ENCODE measurements at regions not wholly inside any gene's neighbourhood (a gene's known extent, or its start where the extent isn't known, plus 50 kb on each side); places are given as distances from the start of the nearest gene placed in this dataset.

DNA sequence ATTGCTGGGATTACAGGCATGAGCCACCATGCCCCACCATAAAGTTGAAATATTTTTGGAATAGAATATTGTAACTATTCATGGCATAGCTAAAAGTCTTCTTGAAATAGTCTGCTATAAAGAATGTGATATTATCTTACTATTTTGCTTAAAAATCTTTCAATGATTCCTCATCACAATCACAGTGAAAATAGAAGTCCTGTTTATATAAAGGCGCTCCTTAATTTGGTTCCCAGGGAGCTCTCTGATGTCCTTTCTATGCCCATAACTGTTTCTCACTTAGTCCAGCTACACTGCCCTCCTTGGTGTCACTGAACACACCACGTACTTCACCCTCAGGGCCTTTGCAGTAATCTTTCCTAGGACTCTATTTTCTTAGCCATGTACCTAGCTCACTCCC, 331.7 kb upstream of the GIMD1 start:
- ChIA-PET POLR2A (no interaction called here), CTCF (interaction anchor here (0.6 to 1.2 kb wide), 2 partner anchors 12 to 115 kb away, joined by 3 read pairs; no protein-coding TSS in a partner anchor)
- no peak for DNase-seq (ENCODE audit: low read depth)
- H3K36me3 ChIP-seq (ENCODE audit: control insufficient read depth, insufficient read depth, low read length), result no peaks in the 10 kb centered on the region
- no peak overlapping the region for H3K4me3 ChIP-seq (ENCODE audit: low read depth, low read length)
- no peaks in the 10 kb centered on the region for H3K27me3 ChIP-seq (ENCODE audit: control insufficient read depth, insufficient read depth, low read length)
- TF ChIP-seq, protein P1, sequence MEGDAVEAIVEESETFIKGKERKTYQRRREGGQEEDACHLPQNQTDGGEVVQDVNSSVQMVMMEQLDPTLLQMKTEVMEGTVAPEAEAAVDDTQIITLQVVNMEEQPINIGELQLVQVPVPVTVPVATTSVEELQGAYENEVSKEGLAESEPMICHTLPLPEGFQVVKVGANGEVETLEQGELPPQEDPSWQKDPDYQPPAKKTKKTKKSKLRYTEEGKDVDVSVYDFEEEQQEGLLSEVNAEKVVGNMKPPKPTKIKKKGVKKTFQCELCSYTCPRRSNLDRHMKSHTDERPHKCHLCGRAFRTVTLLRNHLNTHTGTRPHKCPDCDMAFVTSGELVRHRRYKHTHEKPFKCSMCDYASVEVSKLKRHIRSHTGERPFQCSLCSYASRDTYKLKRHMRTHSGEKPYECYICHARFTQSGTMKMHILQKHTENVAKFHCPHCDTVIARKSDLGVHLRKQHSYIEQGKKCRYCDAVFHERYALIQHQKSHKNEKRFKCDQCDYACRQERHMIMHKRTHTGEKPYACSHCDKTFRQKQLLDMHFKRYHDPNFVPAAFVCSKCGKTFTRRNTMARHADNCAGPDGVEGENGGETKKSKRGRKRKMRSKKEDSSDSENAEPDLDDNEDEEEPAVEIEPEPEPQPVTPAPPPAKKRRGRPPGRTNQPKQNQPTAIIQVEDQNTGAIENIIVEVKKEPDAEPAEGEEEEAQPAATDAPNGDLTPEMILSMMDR (IDR thresholded peaks at IDR 0.05; ENCODE audit: insufficient read depth, low read depth, low read length), result no peak

DNA sequence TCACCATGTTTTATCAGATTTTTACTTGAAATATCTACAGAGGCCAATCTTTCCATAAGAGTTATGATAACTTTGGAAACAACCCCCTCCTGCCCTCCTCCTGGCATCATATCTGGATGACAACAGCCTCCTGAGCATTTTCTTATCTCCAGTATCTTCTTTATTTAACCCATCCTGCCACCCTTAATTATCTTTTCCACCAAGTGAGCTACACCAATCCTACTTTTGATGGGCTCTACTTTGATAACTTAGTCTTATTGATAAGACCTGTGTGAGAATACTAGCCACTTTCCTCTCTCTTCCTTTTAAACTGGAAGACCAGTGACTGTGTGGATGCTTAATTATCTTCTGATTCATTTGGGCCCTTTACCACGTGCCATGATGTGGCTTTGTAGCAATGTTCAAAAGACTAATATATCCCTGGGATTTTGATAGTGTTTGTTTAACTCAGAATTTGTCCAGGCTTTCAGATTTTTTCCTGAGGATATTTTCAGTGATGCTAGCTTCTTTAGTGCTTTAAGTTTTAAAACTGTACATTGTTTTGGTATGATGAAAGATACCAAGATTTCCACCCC, 330.1 kb upstream of the GIMD1 start:
- CTCF ChIA-PET, result interaction anchor here (1.1 to 1.5 kb wide), 2 partner anchors 7 to 10 kb away, joined by 3 to 4 read pairs; no protein-coding TSS in a partner anchor
- TF ChIP-seq, protein P1 (IDR thresholded peaks at IDR 0.05; ENCODE audit: insufficient read depth, low read depth, low read length), result no peak
- POLR2A ChIA-PET, result interaction anchor here (0.6 kb wide), 1 partner anchor 424 kb away, joined by 4 read pairs; no protein-coding TSS in a partner anchor

DNA sequence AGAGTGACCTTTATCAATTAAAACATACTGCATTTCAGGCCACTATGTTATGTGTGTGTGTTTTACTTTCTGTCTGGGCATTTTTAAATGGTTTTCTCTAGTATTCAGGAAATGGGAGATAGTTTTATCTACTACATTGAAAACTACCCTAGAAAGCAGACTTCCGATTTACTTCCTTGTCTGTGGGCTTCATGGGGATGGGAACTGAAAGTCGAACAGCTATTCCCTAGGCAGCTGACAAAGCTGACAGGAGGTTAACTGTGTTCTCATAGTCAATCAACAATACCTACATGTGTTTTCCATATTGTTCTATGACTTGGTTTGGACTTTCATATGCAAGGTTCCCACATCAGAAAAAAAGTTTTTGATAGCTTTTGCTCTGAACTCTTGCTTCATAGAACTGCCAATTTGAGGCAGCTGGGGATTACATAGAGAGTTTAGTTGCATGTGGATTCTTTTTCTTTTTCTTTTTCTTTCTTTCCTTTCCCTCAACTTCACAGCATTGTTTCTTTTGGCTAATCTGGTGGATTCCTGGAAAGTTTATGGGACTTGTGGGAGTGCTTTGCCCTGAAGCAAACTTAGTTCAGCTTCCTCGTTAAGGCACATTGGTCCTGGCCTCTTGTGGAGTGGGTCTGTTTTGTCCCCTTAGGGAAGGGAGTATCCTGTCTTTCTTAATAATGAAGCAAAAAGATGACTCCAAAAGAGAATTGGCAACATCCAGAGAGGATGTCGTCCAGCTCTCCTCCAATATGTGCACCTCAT, 327.1 kb upstream of the GIMD1 start:
- peak; percentile 57 for DNase-seq (ENCODE audit: low read depth)
- POLR2A ChIA-PET, result no interaction called here

More for the DNA sequence above, 330.1 kb upstream of the GIMD1 start:
- Histone ChIP-seq H3K27me3 (ENCODE audit: control insufficient read depth, insufficient read depth, low read length) (no peaks in the 10 kb centered on the region), H3K4me3 (ENCODE audit: low read depth, low read length) (no peak overlapping the region), H3K36me3 (ENCODE audit: control insufficient read depth, insufficient read depth, low read length) (no peaks in the 10 kb centered on the region)
- no peak for DNase-seq (ENCODE audit: low read depth)

DNA sequence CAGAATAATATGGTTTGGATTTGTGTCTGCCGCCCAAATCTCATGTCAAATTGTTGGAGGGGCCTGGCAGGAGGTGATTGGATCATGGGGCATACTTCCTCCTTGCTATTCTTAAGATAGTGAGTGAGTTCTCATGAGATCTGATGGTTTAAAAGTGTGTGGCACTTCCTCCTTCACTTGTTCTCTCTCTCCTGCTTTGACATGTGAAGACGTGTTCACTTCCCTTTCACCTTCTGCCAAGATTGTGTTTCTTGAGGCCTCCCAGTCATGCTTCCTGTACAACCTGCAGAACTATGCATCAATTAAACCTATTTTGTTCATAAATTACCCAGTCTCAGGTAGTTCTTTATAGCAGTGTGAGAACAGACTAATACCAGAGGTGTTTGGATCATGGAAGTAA, 325.7 kb upstream of the GIMD1 start:
- DNase-seq (ENCODE audit: low read depth), result no peak
- Histone ChIP-seq H3K4me3 (ENCODE audit: low read depth, low read length) (no peak overlapping the region), H3K36me3 (ENCODE audit: control insufficient read depth, insufficient read depth, low read length) (no peaks in the 10 kb centered on the region), H3K27me3 (ENCODE audit: control insufficient read depth, insufficient read depth, low read length) (no peaks in the 10 kb centered on the region)
- POLR2A ChIA-PET, result no interaction called here
- CTCF ChIA-PET, result no interaction called here
- TF ChIP-seq, protein P1 (IDR thresholded peaks at IDR 0.05; ENCODE audit: insufficient read depth, low read depth, low read length), result no peak

More for the DNA sequence above, 327.1 kb upstream of the GIMD1 start:
- Histone ChIP-seq H3K27me3 (ENCODE audit: control insufficient read depth, insufficient read depth, low read length) (no peaks in the 10 kb centered on the region), H3K4me3 (ENCODE audit: low read depth, low read length) (no peak overlapping the region), H3K36me3 (ENCODE audit: control insufficient read depth, insufficient read depth, low read length) (no peaks in the 10 kb centered on the region)
- TF ChIP-seq, protein P1 (IDR thresholded peaks at IDR 0.05; ENCODE audit: insufficient read depth, low read depth, low read length), result no peak
- CTCF ChIA-PET, result interaction anchor here (0.6 kb wide), 1 partner anchor 80 kb away, joined by 3 read pairs; no protein-coding TSS in a partner anchor

DNA sequence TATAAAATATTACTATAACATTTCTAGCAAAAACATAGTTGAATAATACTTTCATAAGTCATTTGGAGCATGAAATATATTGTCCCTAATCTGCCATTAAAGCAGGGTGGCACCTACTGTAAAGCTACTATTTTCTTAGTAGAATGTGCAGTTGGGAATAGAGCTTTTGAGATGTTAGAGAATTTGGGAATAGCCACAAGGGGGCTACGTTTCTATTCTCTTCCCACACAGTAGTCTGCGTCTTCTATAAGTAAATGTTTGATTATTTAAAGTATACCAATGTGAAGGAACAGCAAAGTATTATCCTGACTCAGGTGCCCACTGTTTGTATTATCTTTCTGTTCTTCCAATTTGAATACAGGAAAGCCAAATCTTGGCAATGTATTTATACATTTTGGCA, 323.2 kb upstream of the GIMD1 start:
- Histone ChIP-seq H3K4me3 (ENCODE audit: low read depth, low read length) (no peak overlapping the region), H3K36me3 (ENCODE audit: control insufficient read depth, insufficient read depth, low read length) (no peaks in the 10 kb centered on the region), H3K27me3 (ENCODE audit: control insufficient read depth, insufficient read depth, low read length) (no peaks in the 10 kb centered on the region)
- TF ChIP-seq, protein P1 (IDR thresholded peaks at IDR 0.05; ENCODE audit: insufficient read depth, low read depth, low read length), result no peak; the same call in 1 of the 2 replicates
- CTCF ChIA-PET, result interaction anchor here (0.6 to 1.3 kb wide), 4 partner anchors 7 to 365 kb away, joined by 3 to 4 read pairs (median 3); no protein-coding TSS in a partner anchor
- DNase-seq (ENCODE audit: low read depth), result no peak
- POLR2A ChIA-PET, result no interaction called here
